K562 (cell line): ENCODE measurements at regions not wholly inside any gene's neighbourhood (a gene's known extent, or its start where the extent isn't known, plus 50 kb on each side); places are given as distances from the start of the nearest gene placed in this dataset.

ENCODE experiments used
- CBFB ChIP-seq: sonication (generic); formaldehyde crosslinking; IDR thresholded peaks from 2 replicates; pipeline ENCODE4 v1.4.0; 2020; ENCODE audit warnings: mild to moderate bottlenecking, missing genetic modification reagents
- EP300 ChIP-seq: IDR thresholded peaks from 2 replicates; pipeline ENCODE4 v1.6.1; 2012; ENCODE audit warnings: low read length, improper control_type of control experiment
- TF ChIP-seq, protein P1 (sequence below), 3 experiments: IDR thresholded peaks in 2 of 3; conservative IDR thresholded peaks in 1 of 3; 2 replicates each; pipeline ENCODE4 v1.5.1; 2011 to 2012; ENCODE audit warnings: low read length in 3 of 3, mild to moderate bottlenecking in 3 of 3, control low read depth in 2 of 3, improper control_type of control experiment in 1 of 3, inconsistent platforms in 1 of 3, low read depth in 1 of 3, mixed read lengths in 1 of 3, moderate library complexity in 1 of 3; ENCODE audit not compliant: insufficient read depth in 2 of 3
- TF ChIP-seq, protein P2 (sequence below), 2 experiments: fragments of 450-650 bp in 1 of 2; sonication (generic) in 1 of 2; formaldehyde crosslinking in 1 of 2; IDR thresholded peaks in 1 of 2; conservative IDR thresholded peaks in 1 of 2; 2 replicates each; pipeline versions ENCODE4 v1.6.1 to v1.8.1; 2016 to 2023; ENCODE audit warnings: mild to moderate bottlenecking in 2 of 2, moderate library complexity in 2 of 2, inconsistent platforms in 1 of 2, missing genetic modification reagents in 1 of 2

GRCh38 chr15:46556010-46556409 is 921.2 kb downstream of the SQOR start:
- TF ChIP-seq, protein P1, sequence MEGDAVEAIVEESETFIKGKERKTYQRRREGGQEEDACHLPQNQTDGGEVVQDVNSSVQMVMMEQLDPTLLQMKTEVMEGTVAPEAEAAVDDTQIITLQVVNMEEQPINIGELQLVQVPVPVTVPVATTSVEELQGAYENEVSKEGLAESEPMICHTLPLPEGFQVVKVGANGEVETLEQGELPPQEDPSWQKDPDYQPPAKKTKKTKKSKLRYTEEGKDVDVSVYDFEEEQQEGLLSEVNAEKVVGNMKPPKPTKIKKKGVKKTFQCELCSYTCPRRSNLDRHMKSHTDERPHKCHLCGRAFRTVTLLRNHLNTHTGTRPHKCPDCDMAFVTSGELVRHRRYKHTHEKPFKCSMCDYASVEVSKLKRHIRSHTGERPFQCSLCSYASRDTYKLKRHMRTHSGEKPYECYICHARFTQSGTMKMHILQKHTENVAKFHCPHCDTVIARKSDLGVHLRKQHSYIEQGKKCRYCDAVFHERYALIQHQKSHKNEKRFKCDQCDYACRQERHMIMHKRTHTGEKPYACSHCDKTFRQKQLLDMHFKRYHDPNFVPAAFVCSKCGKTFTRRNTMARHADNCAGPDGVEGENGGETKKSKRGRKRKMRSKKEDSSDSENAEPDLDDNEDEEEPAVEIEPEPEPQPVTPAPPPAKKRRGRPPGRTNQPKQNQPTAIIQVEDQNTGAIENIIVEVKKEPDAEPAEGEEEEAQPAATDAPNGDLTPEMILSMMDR (IDR thresholded peaks at IDR 0.05 in 2 of 3, conservative IDR thresholded peaks at IDR 0.05 in 1 of 3; ENCODE audit: insufficient read depth in 2 of 3, low read depth in 1 of 3, low read length in 3 of 3): no peak
- TF ChIP-seq CBFB (no peak), EP300 (no peak)
- TF ChIP-seq, protein P2, sequence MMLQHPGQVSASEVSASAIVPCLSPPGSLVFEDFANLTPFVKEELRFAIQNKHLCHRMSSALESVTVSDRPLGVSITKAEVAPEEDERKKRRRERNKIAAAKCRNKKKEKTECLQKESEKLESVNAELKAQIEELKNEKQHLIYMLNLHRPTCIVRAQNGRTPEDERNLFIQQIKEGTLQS (IDR thresholded peaks at IDR 0.05): no peak
- TF ChIP-seq, protein P2 (CRISPR knock-in tag; conservative IDR thresholded peaks at IDR 0.05): no peak
